ENCODE measurements at regions not wholly inside any gene's neighbourhood (a gene's known extent, or its start where the extent isn't known, plus 50 kb on each side); places are given as distances from the start of the nearest gene placed in this dataset.

DNA sequence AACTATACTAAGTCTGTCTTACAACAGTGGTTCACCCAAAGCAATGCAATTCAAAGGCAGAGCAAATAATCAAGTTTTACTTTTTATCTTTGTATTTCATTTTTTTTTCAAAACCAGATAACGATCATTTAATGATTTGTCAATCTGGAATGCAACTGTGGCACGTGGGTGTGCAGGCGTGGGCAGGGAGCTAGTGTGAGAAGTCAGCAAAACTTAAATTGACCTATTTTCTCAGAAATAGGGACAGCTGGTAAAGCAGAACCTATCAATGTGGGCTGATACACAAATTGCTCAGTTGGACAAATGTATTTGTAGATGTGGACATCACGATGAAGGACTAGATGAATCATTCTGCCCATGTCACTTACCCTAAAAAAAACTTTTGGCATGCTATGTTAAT is 105.6 kb downstream of the CBLL2 start:
- TF ChIP-seq CTCF (IDR thresholded peaks at IDR 0.05) (no peak), POLR2A (IDR thresholded peaks at IDR 0.05) (no peak)

Data from adrenal gland (tissue), 5 donors.